IMR-90 (cell line): ENCODE measurements at regions not wholly inside any gene's neighbourhood (a gene's known extent, or its start where the extent isn't known, plus 50 kb on each side); places are given as distances from the start of the nearest gene placed in this dataset.

Source experiments
- ATAC-seq: fragments of 200-7000 bp; cut with Tn5 transposase; 2 replicates; pipeline ENCODE4 v1.9.1; 2020; ENCODE audit warnings: low read depth, mild to moderate bottlenecking, moderate library complexity
- BruUV-seq: library from RNA; stranded (reverse); fragments of 400-500 nt; replicated peaks from 2 replicates; lab custom pipeline; 2021; lab: Mats Ljungman, UMichigan
- CTCF ChIA-PET: fragments of 300-600 bp; formaldehyde crosslinking; extraction: SDS; loops from one replicate; lab custom pipeline; 2021; ENCODE audit warnings: antibody characterized with exemption; lab: Yijun Ruan, JAX
- POLR2A ChIA-PET: fragments of 300-600 bp; sonication (Branson Sonifier 250); formaldehyde crosslinking; loops from one replicate; lab custom pipeline; 2022; ENCODE audit warnings: antibody characterized with exemption; ENCODE audit not compliant: unreplicated experiment; lab: Charles Lee
- DNase-seq: peaks from one replicate; pipeline ENCODE4 v3.0.0; 2013
- H2AFZ ChIP-seq: replicated peaks from 2 replicates; pipeline ENCODE3; 2013; ENCODE audit warnings: low read length, mild to moderate bottlenecking; ENCODE audit not compliant: poor library complexity
- H2AK5ac ChIP-seq: 2 replicates; pipeline ENCODE4 v1.6.1; 2013; ENCODE audit warnings: low read depth, low read length, inconsistent platforms
- H2AK9ac ChIP-seq: replicated peaks from 2 replicates; pipeline ENCODE3; 2013; ENCODE audit warnings: mild to moderate bottlenecking, low read depth, low read length, moderate library complexity; ENCODE audit not compliant: poor library complexity
- H2BK120ac ChIP-seq: 2 replicates; pipeline ENCODE4 v1.6.1; 2013; ENCODE audit warnings: low read depth, low read length, inconsistent platforms
- H2BK15ac ChIP-seq: 3 replicates; pipeline ENCODE4 v1.6.1; 2013; ENCODE audit warnings: low read depth, low read length, inconsistent platforms
- H2BK20ac ChIP-seq: 2 replicates; pipeline ENCODE4 v1.6.1; 2013; ENCODE audit warnings: low read depth, mild to moderate bottlenecking, inconsistent platforms, low read length, moderate library complexity
- H2BK5ac ChIP-seq: 2 replicates; pipeline ENCODE4 v1.6.1; 2013; ENCODE audit warnings: mild to moderate bottlenecking, low read depth, low read length, inconsistent platforms; ENCODE audit not compliant: poor library complexity, severe bottlenecking
- H3K14ac ChIP-seq: replicated peaks from 2 replicates; pipeline ENCODE4 v1.6.1; 2013; ENCODE audit warnings: low read depth, low read length, inconsistent platforms
- H3K18ac ChIP-seq: 2 replicates; pipeline ENCODE4 v1.6.1; 2013; ENCODE audit warnings: low read depth, low read length, control low read depth
- H3K23ac ChIP-seq: 2 replicates; pipeline ENCODE4 v1.6.1; 2013; ENCODE audit warnings: low read depth, low read length, inconsistent platforms
- H3K27ac ChIP-seq: 2 replicates; pipeline ENCODE4 v1.5.1; 2013; ENCODE audit warnings: mild to moderate bottlenecking, control low read depth, low read length; ENCODE audit not compliant: insufficient read depth
- H3K27me3 ChIP-seq: 2 replicates; pipeline ENCODE4 v1.6.1; 2013; ENCODE audit warnings: low read length; ENCODE audit not compliant: control insufficient read depth, insufficient read depth
- H3K36me3 ChIP-seq: 2 replicates; pipeline ENCODE4 v1.6.1; 2013; ENCODE audit warnings: low read length, mixed read lengths; ENCODE audit not compliant: control insufficient read depth, insufficient read depth
- H3K4ac ChIP-seq: 2 replicates; pipeline ENCODE4 v1.6.1; 2013; ENCODE audit warnings: low read depth, low read length, inconsistent platforms
- H3K4me1 ChIP-seq: 2 replicates; pipeline ENCODE4 v1.6.1; 2013; ENCODE audit warnings: low read length, mixed read lengths; ENCODE audit not compliant: control insufficient read depth, insufficient read depth
- H3K4me2 ChIP-seq: 2 replicates; pipeline ENCODE4 v1.6.1; 2013; ENCODE audit warnings: low read depth, mild to moderate bottlenecking, control low read depth, low read length, moderate library complexity
- H3K4me3 ChIP-seq: 2 replicates; pipeline ENCODE4 v1.5.1; 2013; ENCODE audit warnings: low read depth, mild to moderate bottlenecking, control low read depth, low read length, moderate library complexity; ENCODE audit not compliant: insufficient read depth
- H3K56ac ChIP-seq: 2 replicates; pipeline ENCODE4 v1.6.1; 2013; ENCODE audit warnings: low read length, inconsistent platforms; ENCODE audit not compliant: insufficient read depth; ENCODE audit errors: extremely low read depth
- H3K79me1 ChIP-seq, 2 experiments: 2 replicates each; pipeline ENCODE4 v1.6.1; 2013; ENCODE audit warnings: low read length in 2 of 2, inconsistent platforms in 1 of 2, low read depth in 1 of 2
- H3K9ac ChIP-seq: 2 replicates; pipeline ENCODE4 v1.6.1; 2013; ENCODE audit warnings: low read depth, low read length, control low read depth
- H3K9me1 ChIP-seq: 2 replicates; pipeline ENCODE4 v1.6.1; 2013; ENCODE audit warnings: low read length, inconsistent platforms; ENCODE audit not compliant: insufficient read depth
- H3K9me3 ChIP-seq: 2 replicates; pipeline ENCODE4 v1.6.1; 2013; ENCODE audit warnings: low read length; ENCODE audit not compliant: control insufficient read depth, insufficient read depth
- H4K20me1 ChIP-seq: 2 replicates; pipeline ENCODE4 v1.6.1; 2013; ENCODE audit warnings: low read length, inconsistent platforms; ENCODE audit not compliant: insufficient read depth
- H4K5ac ChIP-seq: 2 replicates; pipeline ENCODE4 v1.6.1; 2013; ENCODE audit warnings: mild to moderate bottlenecking, low read depth, low read length, control low read depth
- H4K8ac ChIP-seq, 2 experiments: 2 replicates each; pipeline ENCODE4 v1.6.1; 2013; ENCODE audit warnings: low read depth in 2 of 2, low read length in 2 of 2, control low read depth in 1 of 2, inconsistent platforms in 1 of 2
- H4K91ac ChIP-seq: 2 replicates; pipeline ENCODE4 v1.6.1; 2013; ENCODE audit warnings: low read depth, low read length, inconsistent platforms; ENCODE audit not compliant: insufficient read depth
- BHLHE40 ChIP-seq: fragments of 150-350 bp; IDR thresholded peaks from 2 replicates; pipeline ENCODE4 v1.6.1; 2016; ENCODE audit warnings: mild to moderate bottlenecking, low read depth, low read length
- CTCF ChIP-seq: conservative IDR thresholded peaks from 2 replicates; pipeline ENCODE4 v1.5.1; 2012; ENCODE audit warnings: mild to moderate bottlenecking, low read depth, low read length, improper control_type of control experiment
- FOS ChIP-seq: fragments of 150-350 bp; IDR thresholded peaks from 2 replicates; pipeline ENCODE4 v1.6.1; 2016; ENCODE audit warnings: low read depth, low read length
- MAFK ChIP-seq: IDR thresholded peaks from 2 replicates; pipeline ENCODE4 v1.6.1; 2012; ENCODE audit warnings: low read depth, low read length, improper control_type of control experiment
- MAZ ChIP-seq: IDR thresholded peaks from 2 replicates; pipeline ENCODE4 v1.6.1; 2012; ENCODE audit warnings: low read depth, mild to moderate bottlenecking, low read length, improper control_type of control experiment, moderate library complexity, borderline replicate concordance
- MXI1 ChIP-seq: IDR thresholded peaks from 2 replicates; pipeline ENCODE4 v1.6.1; 2012; ENCODE audit warnings: low read depth, mild to moderate bottlenecking, low read length, moderate library complexity, borderline replicate concordance
- NFE2L2 ChIP-seq: fragments of 150-350 bp; IDR thresholded peaks from 2 replicates; pipeline ENCODE4 v1.6.1; 2016; ENCODE audit warnings: low read depth, mild to moderate bottlenecking, low read length
- POLR2A ChIP-seq: IDR thresholded peaks from 2 replicates; pipeline ENCODE4 v1.6.1; 2012; ENCODE audit warnings: mild to moderate bottlenecking, low read depth, low read length
- RAD21 ChIP-seq: IDR thresholded peaks from 2 replicates; pipeline ENCODE4 v1.6.1; 2012; ENCODE audit warnings: low read length, improper control_type of control experiment
- RCOR1 ChIP-seq: IDR thresholded peaks from 2 replicates; pipeline ENCODE4 v1.6.1; 2012; ENCODE audit warnings: mild to moderate bottlenecking, low read length, improper control_type of control experiment; ENCODE audit not compliant: insufficient replicate concordance
- RFX5 ChIP-seq: IDR thresholded peaks from 2 replicates; pipeline ENCODE4 v1.8.0; 2012; ENCODE audit warnings: low read depth, mild to moderate bottlenecking, low read length, moderate library complexity
- SMC3 ChIP-seq: fragments of 150-350 bp; IDR thresholded peaks from 2 replicates; pipeline ENCODE4 v1.6.1; 2016; ENCODE audit warnings: low read depth, mild to moderate bottlenecking, antibody characterized with exemption, low read length, moderate library complexity
- USF2 ChIP-seq: fragments of 150-350 bp; IDR thresholded peaks from 2 replicates; pipeline ENCODE4 v1.6.1; 2017; ENCODE audit warnings: mild to moderate bottlenecking, antibody characterized with exemption, low read length, low read depth
- dilution Hi-C: fragments of 300-500 bp; cut with HindIII; formaldehyde crosslinking; loops from one replicate; pipeline ENCODE4 v1.14.3; 2018; ENCODE audit warnings: low sequenced_read_pairs; ENCODE audit not compliant: unreplicated experiment
- in situ Hi-C: fragments of 300-500 bp; cut with MboI; formaldehyde crosslinking; loops from 3 replicates; pipeline ENCODE4 v1.14.3; 2019; ENCODE audit warnings: low sequenced_read_pairs, inconsistent platforms, mixed read lengths
- intact Hi-C: fragments of 100-400 bp; cut with micrococcal nuclease; formaldehyde crosslinking; loops from 2 replicates; pipeline ENCODE4 v1.10.0; 2022

GRCh38 chr2:208711598-208711997 is 305.0 kb downstream of the PTH2R start:
- Histone ChIP-seq H3K4me3 (no peak overlapping the region), H3K9me3 (no peaks in the 10 kb centered on the region), H2BK20ac (no peak overlapping the region), H4K91ac (no peak overlapping the region), H3K27ac (no peak overlapping the region), H3K4me2 (no peak overlapping the region), H3K36me3 (no peaks in the 10 kb centered on the region), H2AFZ (no peak overlapping the region), H3K23ac (no peak overlapping the region), H2BK120ac (no peak overlapping the region), H3K18ac (no peak overlapping the region), H4K8ac (no peak overlapping the region), H3K9me1 (no peaks in the 10 kb centered on the region), H3K56ac (no peak overlapping the region), H2BK5ac (no peak overlapping the region), H3K79me1 (no peaks in the 10 kb centered on the region), H2AK5ac (no peak overlapping the region), H4K20me1 (no peaks in the 10 kb centered on the region), H3K27me3 (no peaks in the 10 kb centered on the region), H3K9ac (no peak overlapping the region), H2BK15ac (no peak overlapping the region), H3K4ac (no peak overlapping the region), H3K14ac (no peak overlapping the region), H3K4me1 (no peaks in the 10 kb centered on the region), H4K5ac (no peak overlapping the region), H2AK9ac (no peak overlapping the region)
- intact Hi-C loops (no loop called here), in situ Hi-C loops (no loop called here), dilution Hi-C loops (no loop called here)
- DNase-seq = no peak
- POLR2A ChIA-PET = no interaction called here
- CTCF ChIA-PET = no interaction called here
- no TSS peak for BruUV-seq
- TF ChIP-seq FOS (no peak), MAZ (no peak), MAFK (no peak), BHLHE40 (no peak), NFE2L2 (no peak), USF2 (no peak), MXI1 (no peak), RAD21 (no peak), RCOR1 (no peak), POLR2A (no peak), SMC3 (no peak), RFX5 (no peak), CTCF (no peak)
- no peak for ATAC-seq
